HG02981 (cell line): ENCODE measurements at regions not wholly inside any gene's neighbourhood (a gene's known extent, or its start where the extent isn't known, plus 50 kb on each side); places are given as distances from the start of the nearest gene placed in this dataset.

ENCODE experiments used
- ATAC-seq: cut with Tn5 transposase; IDR thresholded peaks from one replicate; pipeline ENCODE4 v1.9.1; 2021; ENCODE audit warnings: mild to moderate bottlenecking, moderate library complexity; ENCODE audit not compliant: unreplicated experiment

- ATAC-seq = no peak
These were observed 234.0 kb downstream of the DIRAS2 start for GRCh38 chr9:90408659-90409058.

- no peak for ATAC-seq
These were observed 223.3 kb downstream of the DIRAS2 start for GRCh38 chr9:90419221-90419851.

- ATAC-seq = no peak
These were observed 222.4 kb downstream of the DIRAS2 start for GRCh38 chr9:90420211-90420610.

GRCh38 chr9:90420768-90421513 is 221.7 kb downstream of the DIRAS2 start:
- ATAC-seq = no peak

GRCh38 chr9:90421786-90422185 is 220.8 kb downstream of the DIRAS2 start:
- ATAC-seq = no peak

GRCh38 chr9:90423661-90424193 is 218.9 kb downstream of the DIRAS2 start:
- no peak for ATAC-seq

- ATAC-seq = no peak
These were observed 214.1 kb downstream of the DIRAS2 start for GRCh38 chr9:90428517-90428916.

- ATAC-seq = no peak
These were observed 209.7 kb downstream of the DIRAS2 start for GRCh38 chr9:90432951-90433350.

- ATAC-seq = no peak
These were observed 209.2 kb downstream of the DIRAS2 start for GRCh38 chr9:90433398-90433941.

GRCh38 chr9:90441814-90442213 is 200.8 kb downstream of the DIRAS2 start:
- no peak for ATAC-seq

GRCh38 chr9:90442723-90443122 is 199.9 kb downstream of the DIRAS2 start:
- no peak for ATAC-seq

GRCh38 chr9:90444609-90445204 is 197.9 kb downstream of the DIRAS2 start:
- ATAC-seq = no peak

- ATAC-seq = no peak
These were observed 197.2 kb downstream of the DIRAS2 start for GRCh38 chr9:90445391-90445790.

GRCh38 chr9:90446200-90446948 is 196.2 kb downstream of the DIRAS2 start:
- no peak for ATAC-seq

GRCh38 chr9:90447773-90448172 is 194.9 kb downstream of the DIRAS2 start:
- ATAC-seq = no peak

GRCh38 chr9:90449213-90449925 is 193.3 kb downstream of the DIRAS2 start:
- no peak for ATAC-seq

- no peak for ATAC-seq
These were observed 190.8 kb downstream of the DIRAS2 start for GRCh38 chr9:90451804-90452203.

- no peak for ATAC-seq
These were observed 187.3 kb downstream of the DIRAS2 start for GRCh38 chr9:90455316-90455715.

- no peak for ATAC-seq
These were observed 185.0 kb downstream of the DIRAS2 start for GRCh38 chr9:90457386-90458190.
